Stomach (tissue), 4 donors: ENCODE measurements at regions not wholly inside any gene's neighbourhood (a gene's known extent, or its start where the extent isn't known, plus 50 kb on each side); places are given as distances from the start of the nearest gene placed in this dataset.

Source experiments
- CTCF ChIP-seq, 7 experiments: fragments of 450-650 bp in 4 of 7; fragments of 200-600 bp in 3 of 7; sonication (generic) in 3 of 7; IDR thresholded peaks; one replicate each; pipeline ENCODE4 v1.5.1; 2016 to 2019; ENCODE audit warnings: antibody characterized with exemption in 7 of 7, control low read depth in 2 of 7, mild to moderate bottlenecking in 1 of 7
- POLR2A ChIP-seq, 4 donors: fragments of 450-650 bp; IDR thresholded peaks; one replicate each; pipeline ENCODE4 v1.6.1; 2016; ENCODE audit warnings: antibody characterized with exemption in 4 of 4, control low read depth in 2 of 4, mild to moderate bottlenecking in 1 of 4, moderate library complexity in 1 of 4
- POLR2AphosphoS5 ChIP-seq, 3 donors: sonication (generic); formaldehyde crosslinking; IDR thresholded peaks; one replicate each; pipeline ENCODE4 v1.6.1; 2016; ENCODE audit warnings: antibody characterized with exemption in 3 of 3

- TF ChIP-seq POLR2A (IDR thresholded peaks at IDR 0.05) (no peak), POLR2AphosphoS5 (IDR thresholded peaks at IDR 0.05) (no peak), CTCF (IDR thresholded peaks at IDR 0.05) (no peak)
Observed at GRCh38 chr7:47092336-47092735, 489.6 kb downstream of the TNS3 start.
